Lower lobe of right lung (tissue), 2 donors: ENCODE measurements at regions not wholly inside any gene's neighbourhood (a gene's known extent, or its start where the extent isn't known, plus 50 kb on each side); places are given as distances from the start of the nearest gene placed in this dataset.
"Not testable (repeated sequence)": the region's sequence is repeated elsewhere in the genome, so short reads cannot be mapped to it uniquely, and the experiment has no call there.

Experiments used
- ATAC-seq, 2 donors: fragments of 200-7000 bp; cut with Tn5 transposase; one replicate each; pipeline ENCODE4 v1.9.1; 2020 to 2022; ENCODE audit warnings: mild to moderate bottlenecking in 2 of 2, moderate library complexity in 2 of 2
- DNase-seq: peaks from one replicate; pipeline ENCODE4 v3.0.0-alpha.2; 2020
- H3K27ac ChIP-seq: fragments of 200-600 bp; one replicate; pipeline ENCODE4 v1.8.0; 2022
- H3K27me3 ChIP-seq: fragments of 200-600 bp; one replicate; pipeline ENCODE4 v1.8.0; 2022; ENCODE audit warnings: low read depth
- H3K36me3 ChIP-seq: fragments of 200-600 bp; one replicate; pipeline ENCODE4 v1.8.0; 2022; ENCODE audit warnings: mild to moderate bottlenecking
- H3K4me1 ChIP-seq: fragments of 200-600 bp; one replicate; pipeline ENCODE4 v1.8.0; 2022
- H3K4me3 ChIP-seq: fragments of 200-600 bp; one replicate; pipeline ENCODE4 v1.8.0; 2022; ENCODE audit warnings: mild to moderate bottlenecking
- H3K9me3 ChIP-seq: fragments of 200-600 bp; one replicate; pipeline ENCODE4 v1.8.0; 2022
- intact Hi-C: fragments of 100-400 bp; cut with DNase I; formaldehyde crosslinking; loops from one replicate; pipeline ENCODE4 v1.11.0; 2022
- TF ChIP-seq, protein P1 (sequence below): fragments of 200-600 bp; IDR thresholded peaks from one replicate; pipeline ENCODE4 v1.8.0; 2022; ENCODE audit warnings: antibody characterized with exemption, mild to moderate bottlenecking
- donor health status: DM: no; HTN: yes; CAD: no; lungs with severe emphysema.

- TF ChIP-seq, protein P1, sequence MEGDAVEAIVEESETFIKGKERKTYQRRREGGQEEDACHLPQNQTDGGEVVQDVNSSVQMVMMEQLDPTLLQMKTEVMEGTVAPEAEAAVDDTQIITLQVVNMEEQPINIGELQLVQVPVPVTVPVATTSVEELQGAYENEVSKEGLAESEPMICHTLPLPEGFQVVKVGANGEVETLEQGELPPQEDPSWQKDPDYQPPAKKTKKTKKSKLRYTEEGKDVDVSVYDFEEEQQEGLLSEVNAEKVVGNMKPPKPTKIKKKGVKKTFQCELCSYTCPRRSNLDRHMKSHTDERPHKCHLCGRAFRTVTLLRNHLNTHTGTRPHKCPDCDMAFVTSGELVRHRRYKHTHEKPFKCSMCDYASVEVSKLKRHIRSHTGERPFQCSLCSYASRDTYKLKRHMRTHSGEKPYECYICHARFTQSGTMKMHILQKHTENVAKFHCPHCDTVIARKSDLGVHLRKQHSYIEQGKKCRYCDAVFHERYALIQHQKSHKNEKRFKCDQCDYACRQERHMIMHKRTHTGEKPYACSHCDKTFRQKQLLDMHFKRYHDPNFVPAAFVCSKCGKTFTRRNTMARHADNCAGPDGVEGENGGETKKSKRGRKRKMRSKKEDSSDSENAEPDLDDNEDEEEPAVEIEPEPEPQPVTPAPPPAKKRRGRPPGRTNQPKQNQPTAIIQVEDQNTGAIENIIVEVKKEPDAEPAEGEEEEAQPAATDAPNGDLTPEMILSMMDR, result no peak
- no peaks in the 10 kb centered on the region for H3K4me1 ChIP-seq
- H3K36me3 ChIP-seq, result no peaks in the 10 kb centered on the region
- intact Hi-C loops, result no loop called here
- no peak for DNase-seq
- ATAC-seq, result no peak
- H3K27me3 ChIP-seq, result no peaks in the 10 kb centered on the region
- H3K27ac ChIP-seq, result no peak overlapping the region
- H3K9me3 ChIP-seq, result no peaks in the 10 kb centered on the region
- no peak overlapping the region for H3K4me3 ChIP-seq
Observed at GRCh38 chr12:29004066-29004935, 144.8 kb upstream of the FAR2 start.

DNA sequence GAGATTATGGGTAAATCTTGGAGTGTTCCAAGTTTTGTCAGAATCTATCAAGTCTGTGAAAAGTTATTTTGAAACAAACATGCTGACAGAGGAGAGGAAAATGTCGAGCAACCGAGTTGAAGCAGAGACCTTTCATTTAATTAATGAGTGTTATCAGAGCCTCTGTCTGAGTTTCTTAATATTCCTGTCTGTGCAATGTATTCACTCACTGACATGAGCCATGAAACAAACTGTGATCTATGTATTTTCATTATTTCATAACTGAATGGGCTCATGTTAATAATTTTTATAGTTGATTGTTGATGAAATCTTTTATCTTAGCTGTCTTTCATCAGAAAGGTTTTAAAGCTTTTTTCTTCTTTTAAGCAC lies 144.2 kb upstream of the FAR2 start:
- H3K4me1 ChIP-seq, result no peaks in the 10 kb centered on the region
- no peak overlapping the region for H3K4me3 ChIP-seq
- intact Hi-C loops, result no loop called here
- H3K27me3 ChIP-seq, result no peaks in the 10 kb centered on the region
- TF ChIP-seq, protein P1, result no peak
- ATAC-seq (no peak), DNase-seq (no peak)
- no peaks in the 10 kb centered on the region for H3K9me3 ChIP-seq
- H3K36me3 ChIP-seq, result no peaks in the 10 kb centered on the region
- no peak overlapping the region for H3K27ac ChIP-seq

- H3K36me3 ChIP-seq, result no peaks in the 10 kb centered on the region
- TF ChIP-seq, protein P1, result no peak
- no peaks in the 10 kb centered on the region for H3K9me3 ChIP-seq
- no peak overlapping the region for H3K27ac ChIP-seq
- intact Hi-C loops, result no loop called here
- H3K4me1 ChIP-seq, result no peaks in the 10 kb centered on the region
- H3K4me3 ChIP-seq, result no peak overlapping the region
- no peaks in the 10 kb centered on the region for H3K27me3 ChIP-seq
- ATAC-seq, result no peak
- no peak for DNase-seq
Observed at GRCh38 chr12:29008786-29009185, 140.3 kb upstream of the FAR2 start.

DNA sequence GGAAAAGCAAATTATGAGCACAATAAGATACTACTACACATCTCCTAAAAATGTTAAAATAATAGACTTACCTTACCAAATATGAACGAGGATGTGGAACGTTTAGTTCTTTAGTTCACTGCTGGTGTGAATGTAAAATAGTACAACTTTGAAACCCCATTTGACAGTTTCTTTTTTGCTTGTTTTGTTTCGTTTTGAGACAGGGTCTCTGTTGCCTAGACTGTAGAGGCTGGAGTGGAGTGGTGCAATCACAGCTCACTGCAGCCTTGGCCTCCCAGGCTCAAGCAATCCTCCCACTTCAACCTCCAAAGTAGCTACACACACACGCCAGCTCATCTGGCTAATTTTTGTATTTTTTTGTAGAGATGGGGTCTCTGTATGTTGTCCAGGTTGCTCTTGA lies 136.4 kb upstream of the FAR2 start:
- Histone ChIP-seq H3K27me3 (no peaks in the 10 kb centered on the region), H3K27ac (no peak overlapping the region), H3K36me3 (no peaks in the 10 kb centered on the region), H3K4me3 (no peak overlapping the region), H3K9me3 (no peaks in the 10 kb centered on the region), H3K4me1 (no peaks in the 10 kb centered on the region)
- DNase-seq (no peak), ATAC-seq (no peak)
- TF ChIP-seq, protein P1, result no peak
- intact Hi-C loops, result no loop called here

- H3K4me1 ChIP-seq, H3K9me3 ChIP-seq, H3K36me3 ChIP-seq, DNase-seq, intact Hi-C loops, H3K27me3 ChIP-seq, H3K4me3 ChIP-seq, H3K27ac ChIP-seq, ATAC-seq: not testable (repeated sequence)
Observed at GRCh38 chr12:29017532-29017931, 131.5 kb upstream of the FAR2 start.

DNA sequence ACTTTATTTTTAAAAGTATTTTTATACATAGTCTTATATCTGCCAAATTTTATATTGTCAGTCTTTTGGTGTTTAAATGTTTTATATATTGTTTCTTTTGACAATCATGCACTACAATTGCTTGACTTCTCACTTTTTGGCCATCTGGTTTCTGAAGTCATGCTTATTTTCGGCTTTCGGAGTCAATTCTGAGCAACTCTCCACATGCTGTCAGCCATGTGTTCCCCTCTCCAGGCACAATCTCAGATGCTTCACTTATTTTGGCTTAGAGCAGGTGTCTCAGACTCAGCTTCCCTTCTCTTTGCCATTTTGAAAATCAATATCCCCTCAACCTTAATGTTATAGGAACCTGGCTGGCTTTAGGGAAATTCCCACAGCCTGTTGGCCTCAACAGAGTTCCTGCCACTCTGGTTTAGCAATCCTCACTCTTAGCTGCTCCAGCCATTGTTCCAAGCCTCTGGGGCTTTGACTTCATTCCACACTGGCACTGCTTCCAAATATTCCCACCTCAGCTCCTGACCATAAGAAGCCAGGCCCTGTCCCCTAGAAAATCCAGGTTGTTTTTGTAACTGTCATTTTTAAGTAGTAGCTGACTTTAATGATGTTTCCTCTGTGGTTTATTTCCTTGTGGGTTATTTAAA lies 125.5 kb upstream of the FAR2 start:
- no peaks in the 10 kb centered on the region for H3K4me1 ChIP-seq
- intact Hi-C loops, result no loop called here
- no peaks in the 10 kb centered on the region for H3K27me3 ChIP-seq

More for the DNA sequence above, 125.5 kb upstream of the FAR2 start:
- ATAC-seq, result no peak
- no peaks in the 10 kb centered on the region for H3K9me3 ChIP-seq
- H3K36me3 ChIP-seq, result no peaks in the 10 kb centered on the region
- no peak for DNase-seq
- H3K4me3 ChIP-seq, result no peak overlapping the region
- TF ChIP-seq, protein P1, result no peak
- no peak overlapping the region for H3K27ac ChIP-seq
